OCI-LY3 (cell line): ENCODE measurements at regions not wholly inside any gene's neighbourhood (a gene's known extent, or its start where the extent isn't known, plus 50 kb on each side); places are given as distances from the start of the nearest gene placed in this dataset.

Experiments
- CTCF ChIP-seq: fragments of 200-600, 300-600 bp; sonication (generic); IDR thresholded peaks from 2 replicates; pipeline ENCODE4 v1.5.1; 2014; ENCODE audit warnings: antibody characterized with exemption, low read length, low read depth
- EZH2phosphoT487 ChIP-seq: fragments of 200-600 bp; shearing (Covaris generic); IDR thresholded peaks from 2 replicates; pipeline ENCODE4 v1.6.1; 2018; ENCODE audit warnings: antibody characterized with exemption, mixed run types, low read depth

GRCh38 chr12:126547905-126548304, 1482.7 kb downstream of the AACS start:
- TF ChIP-seq CTCF (no peak), EZH2phosphoT487 (no peak)
